ENCODE measurements at regions not wholly inside any gene's neighbourhood (a gene's known extent, or its start where the extent isn't known, plus 50 kb on each side); places are given as distances from the start of the nearest gene placed in this dataset.
"Not testable (repeated sequence)": the region's sequence is repeated elsewhere in the genome, so short reads cannot be mapped to it uniquely, and the experiment has no call there.

GRCh38 chr14:104303705-104304425 is 165.5 kb downstream of the KIF26A start:
- H3K36me3 Mint-ChIP-seq (ENCODE audit: insufficient read depth in 2 of 2) = peaks cover 2 to 3% of the 10 kb centered on the region in 2 donors
- H3K27me3 Mint-ChIP-seq (ENCODE audit: low read depth) = no peaks in the 10 kb centered on the region
- no peak overlapping the region for H3K4me3 Mint-ChIP-seq
- H3K4me1 Mint-ChIP-seq (ENCODE audit: low read depth) = no peaks in the 10 kb centered on the region
- no peak overlapping the region for H3K27ac Mint-ChIP-seq
- no peak for ATAC-seq (replicated peaks in 1 of 2)
- DNase-seq = no peak
- peaks cover 0 to 3% of the 10 kb centered on the region in 2 donors for H3K9me3 Mint-ChIP-seq

- Mint-ChIP-seq H3K9me3 (peaks cover 0 to 3% of the 10 kb centered on the region in 2 donors), H3K27ac (no peak overlapping the region), H3K27me3 (ENCODE audit: low read depth) (no peaks in the 10 kb centered on the region), H3K4me3 (no peak overlapping the region), H3K36me3 (ENCODE audit: insufficient read depth in 2 of 2) (peaks cover 2 to 3% of the 10 kb centered on the region in 2 donors), H3K4me1 (ENCODE audit: low read depth) (no peaks in the 10 kb centered on the region)
- ATAC-seq (replicated peaks in 1 of 2) (no peak), DNase-seq (no peak)
Observed at GRCh38 chr14:104304451-104305351, 166.3 kb downstream of the KIF26A start.

- DNase-seq (no peak), ATAC-seq (replicated peaks in 1 of 2) (no peak)
- Mint-ChIP-seq H3K27me3 (ENCODE audit: low read depth) (no peaks in the 10 kb centered on the region), H3K36me3 (ENCODE audit: insufficient read depth in 2 of 2) (peaks cover 2 to 3% of the 10 kb centered on the region in 2 donors), H3K9me3 (peaks cover 0 to 3% of the 10 kb centered on the region in 2 donors), H3K27ac (no peak overlapping the region), H3K4me3 (no peak overlapping the region), H3K4me1 (ENCODE audit: low read depth) (no peaks in the 10 kb centered on the region)
Observed at GRCh38 chr14:104305511-104306449, 167.4 kb downstream of the KIF26A start.

- Mint-ChIP-seq H3K9me3 (peaks cover 0 to 4% of the 10 kb centered on the region in 2 donors), H3K4me3 (no peak overlapping the region), H3K27me3 (ENCODE audit: low read depth) (no peaks in the 10 kb centered on the region), H3K4me1 (ENCODE audit: low read depth) (no peaks in the 10 kb centered on the region), H3K36me3 (ENCODE audit: insufficient read depth in 2 of 2) (no peaks in the 10 kb centered on the region), H3K27ac (no peak overlapping the region)
- no peak for ATAC-seq (replicated peaks in 1 of 2)
- DNase-seq = no peak
Observed at GRCh38 chr14:104306450-104307040, 168.2 kb downstream of the KIF26A start.

GRCh38 chr14:104307246-104307626 is 168.8 kb downstream of the KIF26A start:
- DNase-seq (no peak), ATAC-seq (replicated peaks in 1 of 2) (no peak)
- H3K36me3 Mint-ChIP-seq (ENCODE audit: insufficient read depth in 2 of 2) = no peaks in the 10 kb centered on the region
- H3K4me1 Mint-ChIP-seq (ENCODE audit: low read depth) = no peaks in the 10 kb centered on the region
- H3K27me3 Mint-ChIP-seq (ENCODE audit: low read depth) = no peaks in the 10 kb centered on the region
- H3K9me3 Mint-ChIP-seq = peaks cover 0 to 4% of the 10 kb centered on the region in 2 donors
- no peak overlapping the region for H3K4me3 Mint-ChIP-seq
- no peak overlapping the region for H3K27ac Mint-ChIP-seq

- Mint-ChIP-seq H3K36me3 (ENCODE audit: insufficient read depth in 2 of 2) (no peaks in the 10 kb centered on the region), H3K4me3 (no peak overlapping the region), H3K9me3 (peaks cover 0 to 4% of the 10 kb centered on the region in 2 donors), H3K4me1 (ENCODE audit: low read depth) (no peaks in the 10 kb centered on the region), H3K27me3 (ENCODE audit: low read depth) (no peaks in the 10 kb centered on the region), H3K27ac (no peak overlapping the region)
- ATAC-seq (replicated peaks in 1 of 2) (no peak), DNase-seq (no peak)
Observed at GRCh38 chr14:104307627-104308401, 169.4 kb downstream of the KIF26A start.

- not testable (repeated sequence) for DNase-seq; H3K27ac Mint-ChIP-seq; H3K9me3 Mint-ChIP-seq; ATAC-seq (replicated peaks in 1 of 2); H3K27me3 Mint-ChIP-seq (ENCODE audit: low read depth); H3K36me3 Mint-ChIP-seq (ENCODE audit: insufficient read depth in 2 of 2); H3K4me3 Mint-ChIP-seq; H3K4me1 Mint-ChIP-seq (ENCODE audit: low read depth)
Observed at GRCh38 chr14:104308534-104308933, 170.1 kb downstream of the KIF26A start.

- no peaks in the 10 kb centered on the region for H3K36me3 Mint-ChIP-seq (ENCODE audit: insufficient read depth in 2 of 2)
- ATAC-seq (replicated peaks in 1 of 2) (no peak), DNase-seq (no peak)
- H3K27me3 Mint-ChIP-seq (ENCODE audit: low read depth) = no peaks in the 10 kb centered on the region
- H3K4me1 Mint-ChIP-seq (ENCODE audit: low read depth) = no peaks in the 10 kb centered on the region
- peaks cover 0 to 4% of the 10 kb centered on the region in 2 donors for H3K9me3 Mint-ChIP-seq
- no peak overlapping the region for H3K4me3 Mint-ChIP-seq
- H3K27ac Mint-ChIP-seq = no peak overlapping the region
Observed at GRCh38 chr14:104309657-104310369, 171.4 kb downstream of the KIF26A start.

GRCh38 chr14:104311358-104311757 is 173.0 kb downstream of the KIF26A start:
- peaks cover 0 to 4% of the 10 kb centered on the region in 2 donors for H3K9me3 Mint-ChIP-seq
- no peaks in the 10 kb centered on the region for H3K27me3 Mint-ChIP-seq (ENCODE audit: low read depth)
- ATAC-seq (replicated peaks in 1 of 2) (no peak), DNase-seq (no peak)
- H3K4me3 Mint-ChIP-seq = no peak overlapping the region
- H3K4me1 Mint-ChIP-seq (ENCODE audit: low read depth) = no peaks in the 10 kb centered on the region
- no peaks in the 10 kb centered on the region for H3K36me3 Mint-ChIP-seq (ENCODE audit: insufficient read depth in 2 of 2)
- H3K27ac Mint-ChIP-seq = no peak overlapping the region

- H3K27me3 Mint-ChIP-seq (ENCODE audit: low read depth) = no peaks in the 10 kb centered on the region
- no peaks in the 10 kb centered on the region for H3K4me1 Mint-ChIP-seq (ENCODE audit: low read depth)
- H3K36me3 Mint-ChIP-seq (ENCODE audit: insufficient read depth in 2 of 2) = no peaks in the 10 kb centered on the region
- no peak overlapping the region for H3K27ac Mint-ChIP-seq
- H3K9me3 Mint-ChIP-seq = peaks cover 0 to 4% of the 10 kb centered on the region in 2 donors
- DNase-seq (no peak), ATAC-seq (replicated peaks in 1 of 2) (no peak)
- H3K4me3 Mint-ChIP-seq = no peak overlapping the region
Observed at GRCh38 chr14:104313674-104314073, 175.3 kb downstream of the KIF26A start.

- ATAC-seq (replicated peaks in 1 of 2) (no peak), DNase-seq (no peak)
- H3K36me3 Mint-ChIP-seq (ENCODE audit: insufficient read depth in 2 of 2) = no peaks in the 10 kb centered on the region
Observed at GRCh38 chr14:104314251-104314941, 176.0 kb downstream of the KIF26A start.

More at GRCh38 chr14:104314251-104314941, 176.0 kb downstream of the KIF26A start:
- no peak overlapping the region for H3K27ac Mint-ChIP-seq
- peaks cover 0 to 4% of the 10 kb centered on the region in 2 donors for H3K9me3 Mint-ChIP-seq
- H3K27me3 Mint-ChIP-seq (ENCODE audit: low read depth) = no peaks in the 10 kb centered on the region
- H3K4me3 Mint-ChIP-seq = no peak overlapping the region
- no peaks in the 10 kb centered on the region for H3K4me1 Mint-ChIP-seq (ENCODE audit: low read depth)

All from activated T-cell treated with anti-CD3 and anti-CD28 coated beads, Interleukin-2, amount 50 U/mL, for 72 hours (primary cell).